ENCODE measurements at regions not wholly inside any gene's neighbourhood (a gene's known extent, or its start where the extent isn't known, plus 50 kb on each side); places are given as distances from the start of the nearest gene placed in this dataset.

- Histone ChIP-seq H3K9me3 (peaks cover 0 to 27% (median 1%) of the 10 kb centered on the region in 8 donors), H3K27me3 (replicated peaks in 1 of 7) (no peaks in the 10 kb centered on the region), H3K36me3 (no peaks in the 10 kb centered on the region), H3K27ac (no peak overlapping the region), H3K4me3 (no peak overlapping the region), H3K4me1 (no peaks in the 10 kb centered on the region)
- intact Hi-C loops (cut with DNase I; ENCODE audit: low total_unique reads) = no loop called here
- TF ChIP-seq POLR2A (IDR thresholded peaks at IDR 0.05) (no peak), CTCF (IDR thresholded peaks at IDR 0.05 in 8 of 11, conservative IDR thresholded peaks at IDR 0.05 in 3 of 11) (no peak), POLR2AphosphoS5 (IDR thresholded peaks at IDR 0.05) (no peak)
- no peak for DNase-seq
- 41 to 75% (median 66%) methylated on average over 2 of the region's 2 CpGs for WGBS, 5 donors
Observed at GRCh38 chr12:127567531-127567930, 699.4 kb upstream of the TMEM132C start.

GRCh38 chr12:127570387-127570786 lies 696.6 kb upstream of the TMEM132C start:
- Histone ChIP-seq H3K27me3 (replicated peaks in 1 of 7) (no peaks in the 10 kb centered on the region), H3K36me3 (no peaks in the 10 kb centered on the region), H3K9me3 (peaks cover 0 to 21% (median 0%) of the 10 kb centered on the region in 8 donors), H3K4me1 (no peaks in the 10 kb centered on the region), H3K27ac (no peak overlapping the region), H3K4me3 (no peak overlapping the region)
- DNase-seq = no peak
- no peak for TF ChIP-seq CTCF (IDR thresholded peaks at IDR 0.05 in 8 of 11, conservative IDR thresholded peaks at IDR 0.05 in 3 of 11)
- intact Hi-C loops (cut with DNase I; ENCODE audit: low total_unique reads) = no loop called here

- no peak for DNase-seq
- Histone ChIP-seq H3K27ac (no peak overlapping the region), H3K27me3 (replicated peaks in 1 of 7) (no peaks in the 10 kb centered on the region), H3K9me3 (peaks cover 0 to 18% (median 0%) of the 10 kb centered on the region in 8 donors), H3K4me1 (no peaks in the 10 kb centered on the region), H3K36me3 (no peaks in the 10 kb centered on the region), H3K4me3 (no peak overlapping the region)
- WGBS, 5 donors = 81 to 92% (median 83%) methylated on average over 10 of the region's 10 CpGs
- intact Hi-C loops (cut with DNase I; ENCODE audit: low total_unique reads) = no loop called here
- TF ChIP-seq POLR2A (IDR thresholded peaks at IDR 0.05) (no peak), POLR2AphosphoS5 (IDR thresholded peaks at IDR 0.05) (no peak), CTCF (IDR thresholded peaks at IDR 0.05 in 8 of 11, conservative IDR thresholded peaks at IDR 0.05 in 3 of 11) (no peak)
Observed at GRCh38 chr12:127570793-127571360, 696.1 kb upstream of the TMEM132C start.

GRCh38 chr12:127571578-127571977 lies 695.4 kb upstream of the TMEM132C start:
- H3K4me1 ChIP-seq = no peaks in the 10 kb centered on the region
- H3K9me3 ChIP-seq = peaks cover 0 to 18% (median 0%) of the 10 kb centered on the region in 8 donors
- H3K36me3 ChIP-seq = no peaks in the 10 kb centered on the region
- H3K4me3 ChIP-seq = no peak overlapping the region
- WGBS, 5 donors = 74 to 89% (median 86%) methylated on average over 3 of the region's 3 CpGs
- H3K27ac ChIP-seq = no peak overlapping the region
- no peak for DNase-seq
- intact Hi-C loops (cut with DNase I; ENCODE audit: low total_unique reads) = no loop called here
- TF ChIP-seq POLR2AphosphoS5 (IDR thresholded peaks at IDR 0.05) (no peak), CTCF (IDR thresholded peaks at IDR 0.05 in 8 of 11, conservative IDR thresholded peaks at IDR 0.05 in 3 of 11) (no peak), POLR2A (IDR thresholded peaks at IDR 0.05) (no peak)
- no peaks in the 10 kb centered on the region for H3K27me3 ChIP-seq (replicated peaks in 1 of 7)
